Coronary artery (tissue), 2 donors: ENCODE measurements at regions not wholly inside any gene's neighbourhood (a gene's known extent, or its start where the extent isn't known, plus 50 kb on each side); places are given as distances from the start of the nearest gene placed in this dataset.

Experiments used
- DNase-seq: peaks from one replicate; pipeline ENCODE4 v3.0.0-alpha.2; 2017; ENCODE audit warnings: low spot score
- H3K27ac ChIP-seq, 2 donors: fragments of 200-600 bp; sonication (generic); one replicate each; pipeline ENCODE4 v1.5.1; 2016 to 2019
- H3K4me3 ChIP-seq: fragments of 200-600 bp; sonication (generic); 2 replicates; pipeline ENCODE4 v1.5.1; 2016; ENCODE audit warnings: mild to moderate bottlenecking, moderate library complexity
- CTCF ChIP-seq: fragments of 200-600 bp; sonication (generic); IDR thresholded peaks from one replicate; pipeline ENCODE4 v1.5.1; 2019; ENCODE audit warnings: antibody characterized with exemption

- H3K27ac ChIP-seq, result no peak overlapping the region
- no peak overlapping the region for H3K4me3 ChIP-seq
- DNase-seq, result no peak
- TF ChIP-seq CTCF, result no peak
Observed at GRCh38 chr2:47650001-47650535, 79.3 kb upstream of the KCNK12 start.

GRCh38 chr2:47645246-47645645 lies 74.5 kb upstream of the KCNK12 start:
- Histone ChIP-seq H3K27ac (no peak overlapping the region), H3K4me3 (no peak overlapping the region)
- DNase-seq, result peak; percentile 40
- no peak for TF ChIP-seq CTCF

DNA sequence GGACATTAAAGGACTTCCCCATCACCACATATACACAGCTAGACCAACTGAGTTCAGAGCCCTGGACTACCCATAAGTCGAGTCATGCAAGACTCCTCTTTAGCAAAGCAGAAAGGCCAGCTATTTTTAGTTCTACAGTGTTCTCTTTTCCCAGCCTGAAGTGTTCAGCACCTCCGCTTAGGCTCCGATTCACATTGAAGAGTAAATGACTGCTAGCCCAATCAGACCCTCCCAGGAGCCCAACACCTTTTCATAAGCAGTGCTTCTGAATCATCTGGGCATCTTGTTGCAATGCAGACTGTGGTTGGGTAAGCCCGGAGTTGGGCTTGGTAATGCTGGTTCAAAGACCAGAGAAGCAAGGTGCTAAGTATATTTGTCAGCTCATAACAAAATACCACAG lies 73.6 kb upstream of the KCNK12 start:
- no peak overlapping the region for H3K27ac ChIP-seq
- no peak overlapping the region for H3K4me3 ChIP-seq
- TF ChIP-seq CTCF, result no peak
- peak; percentile 29 for DNase-seq

- no peak for TF ChIP-seq CTCF
- DNase-seq, result no peak
- H3K27ac ChIP-seq, result no peak overlapping the region
- H3K4me3 ChIP-seq, result no peak overlapping the region
Observed at GRCh38 chr2:47641366-47641765, 70.6 kb upstream of the KCNK12 start.

DNA sequence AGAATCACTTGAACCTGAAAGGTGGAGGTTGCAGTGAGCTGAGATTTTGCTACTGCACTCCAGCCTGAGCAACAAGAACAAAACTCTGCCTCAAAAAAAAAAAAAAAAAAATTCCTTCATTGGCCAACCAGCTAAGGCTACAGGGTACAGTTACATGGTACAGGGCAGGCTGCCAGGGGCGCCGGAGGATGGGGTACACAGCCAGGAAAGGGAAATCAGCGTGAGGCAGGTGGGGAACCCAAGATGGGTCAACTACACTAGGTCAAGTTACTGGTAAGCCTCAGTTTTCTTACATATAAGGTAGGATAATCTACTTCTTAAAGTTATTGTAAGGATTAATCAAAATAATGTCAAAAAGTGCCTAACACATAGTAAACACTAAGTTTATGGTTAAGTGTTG lies 69.6 kb upstream of the KCNK12 start:
- TF ChIP-seq CTCF, result no peak
- no peak overlapping the region for H3K4me3 ChIP-seq
- no peak overlapping the region for H3K27ac ChIP-seq
- DNase-seq, result peak; percentile 14

GRCh38 chr2:47639467-47639866 lies 68.7 kb upstream of the KCNK12 start:
- H3K27ac ChIP-seq, result no peak overlapping the region
- DNase-seq, result no peak
- no peak for TF ChIP-seq CTCF

DNA sequence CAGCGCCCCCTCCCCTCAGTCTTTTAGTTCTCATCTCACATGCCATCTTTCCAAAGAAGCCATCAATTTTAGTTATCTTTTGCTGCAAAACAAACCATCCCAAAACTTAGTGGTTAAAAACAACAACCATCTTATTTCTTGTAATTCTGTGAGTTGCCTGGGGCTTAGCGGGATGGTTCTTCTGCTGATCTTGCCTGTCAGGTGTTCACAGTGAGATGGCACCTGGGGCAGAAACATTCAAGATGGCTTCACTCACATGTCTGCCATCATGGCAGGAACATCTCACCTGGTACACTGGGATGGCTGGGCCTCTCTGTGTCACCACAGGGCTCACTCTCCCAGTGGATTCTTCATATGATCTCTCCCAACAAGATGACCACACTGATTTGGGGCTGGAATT lies 67.6 kb upstream of the KCNK12 start:
- Histone ChIP-seq H3K27ac (no peak overlapping the region), H3K4me3 (no peak overlapping the region)
- no peak for DNase-seq
- TF ChIP-seq CTCF, result no peak

More at GRCh38 chr2:47639467-47639866, 68.7 kb upstream of the KCNK12 start:
- no peak overlapping the region for H3K4me3 ChIP-seq
